Endodermal cell (in vitro differentiated cells): ENCODE measurements at regions not wholly inside any gene's neighbourhood (a gene's known extent, or its start where the extent isn't known, plus 50 kb on each side); places are given as distances from the start of the nearest gene placed in this dataset.

Experiments
- DNase-seq: peaks from one replicate; pipeline ENCODE4 v3.0.0-alpha.2; 2017
- H3K27ac ChIP-seq: 2 replicates; pipeline ENCODE4 v1.5.1; 2013; ENCODE audit warnings: mild to moderate bottlenecking, low read depth, low read length, moderate library complexity
- H3K27me3 ChIP-seq: 2 replicates; pipeline ENCODE4 v1.6.1; 2013; ENCODE audit warnings: mild to moderate bottlenecking, low read length, moderate library complexity; ENCODE audit not compliant: insufficient read depth, control insufficient read depth, poor library complexity, severe bottlenecking
- H3K36me3 ChIP-seq: 2 replicates; pipeline ENCODE4 v1.7.0; 2013; ENCODE audit warnings: mild to moderate bottlenecking, low read length, moderate library complexity; ENCODE audit not compliant: control insufficient read depth, insufficient read depth
- H3K4me1 ChIP-seq: one replicate; pipeline ENCODE4 v1.7.0; 2013; ENCODE audit warnings: low read length; ENCODE audit not compliant: control insufficient read depth, insufficient read depth
- H3K4me3 ChIP-seq: 2 replicates; pipeline ENCODE4 v1.5.1; 2013; ENCODE audit warnings: mild to moderate bottlenecking, low read length, moderate library complexity
- H3K9ac ChIP-seq: 2 replicates; pipeline ENCODE4 v1.6.1; 2013; ENCODE audit warnings: mild to moderate bottlenecking, low read length, moderate library complexity; ENCODE audit not compliant: poor library complexity, severe bottlenecking; ENCODE audit errors: extremely low read depth
- H3K9me3 ChIP-seq: 2 replicates; pipeline ENCODE4 v1.6.1; 2013; ENCODE audit warnings: mild to moderate bottlenecking, low read length, moderate library complexity; ENCODE audit not compliant: control insufficient read depth
- H3K27ac Mint-ChIP-seq: 2 replicates; pipeline ENCODE4 v1.8.0; 2020; ENCODE audit warnings: mixed read lengths
- H3K27me3 Mint-ChIP-seq: 2 replicates; pipeline ENCODE4 v1.8.0; 2021; ENCODE audit warnings: mild to moderate bottlenecking, mixed read lengths; ENCODE audit not compliant: insufficient read depth
- H3K36me3 Mint-ChIP-seq: 2 replicates; pipeline ENCODE4 v1.8.0; 2020; ENCODE audit warnings: low read depth, mixed read lengths
- H3K4me1 Mint-ChIP-seq: 2 replicates; pipeline ENCODE4 v1.8.0; 2020; ENCODE audit warnings: mixed read lengths
- H3K4me3 Mint-ChIP-seq: 2 replicates; pipeline ENCODE4 v1.8.0; 2020; ENCODE audit warnings: mild to moderate bottlenecking, moderate library complexity, mixed read lengths
- H3K9me3 Mint-ChIP-seq: 2 replicates; pipeline ENCODE4 v1.8.0; 2020; ENCODE audit warnings: mild to moderate bottlenecking, mixed read lengths
- WGBS, 2 experiments: methylation state at CpG; one replicate each; pipeline versions ENCODE4 v1.1.5 to v1.1.7; 2013; ENCODE audit warnings: missing lambda C conversion rate in 2 of 2, mixed read lengths in 1 of 2; ENCODE audit not compliant: insufficient coverage in 1 of 2, insufficient read length in 1 of 2; 5-methylcytosine and 5-hydroxymethylcytosine counted together
- TF ChIP-seq, protein P1 (sequence below): fragments of 200-600 bp; sonication (generic); conservative IDR thresholded peaks from 2 replicates; pipeline ENCODE4 v1.5.0; 2021; ENCODE audit warnings: antibody characterized with exemption, mild to moderate bottlenecking

DNA sequence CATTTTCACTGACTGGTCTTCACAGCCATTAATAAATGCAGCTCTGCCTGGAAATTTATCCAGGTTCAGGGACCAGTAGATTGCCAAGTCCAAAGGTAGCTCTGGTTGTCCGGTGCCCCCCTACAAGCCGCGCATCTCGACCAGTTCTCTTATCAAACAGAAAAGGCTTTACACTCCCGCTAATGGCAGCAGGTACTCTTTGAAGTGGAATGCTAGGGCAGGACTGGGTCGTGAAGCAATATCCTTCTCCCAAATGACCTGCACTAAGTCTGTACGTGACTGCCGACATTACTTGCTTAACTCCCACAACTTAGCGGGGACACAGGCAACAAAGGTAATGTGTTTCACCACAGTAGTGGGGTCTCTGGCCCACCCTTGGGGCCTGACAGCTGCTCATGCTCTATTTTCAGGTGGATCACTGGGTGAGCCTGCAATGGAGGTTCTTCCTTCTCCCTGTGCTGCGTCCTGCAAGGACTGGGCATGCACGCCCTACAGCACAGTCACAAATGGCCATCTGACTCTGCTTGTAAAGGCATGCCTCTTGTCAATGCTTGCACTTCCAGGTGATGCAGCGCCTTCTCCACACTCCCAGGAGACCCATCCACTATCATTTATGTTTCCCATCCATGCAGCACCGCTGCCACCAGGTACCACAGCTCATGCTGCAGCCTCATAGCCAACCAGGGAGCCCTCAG lies 96.1 kb upstream of the CTSC start:
- WGBS, 2 experiments, result 85 to 86% methylated on average over 10 to 13 of the region's 13 CpGs

DNA sequence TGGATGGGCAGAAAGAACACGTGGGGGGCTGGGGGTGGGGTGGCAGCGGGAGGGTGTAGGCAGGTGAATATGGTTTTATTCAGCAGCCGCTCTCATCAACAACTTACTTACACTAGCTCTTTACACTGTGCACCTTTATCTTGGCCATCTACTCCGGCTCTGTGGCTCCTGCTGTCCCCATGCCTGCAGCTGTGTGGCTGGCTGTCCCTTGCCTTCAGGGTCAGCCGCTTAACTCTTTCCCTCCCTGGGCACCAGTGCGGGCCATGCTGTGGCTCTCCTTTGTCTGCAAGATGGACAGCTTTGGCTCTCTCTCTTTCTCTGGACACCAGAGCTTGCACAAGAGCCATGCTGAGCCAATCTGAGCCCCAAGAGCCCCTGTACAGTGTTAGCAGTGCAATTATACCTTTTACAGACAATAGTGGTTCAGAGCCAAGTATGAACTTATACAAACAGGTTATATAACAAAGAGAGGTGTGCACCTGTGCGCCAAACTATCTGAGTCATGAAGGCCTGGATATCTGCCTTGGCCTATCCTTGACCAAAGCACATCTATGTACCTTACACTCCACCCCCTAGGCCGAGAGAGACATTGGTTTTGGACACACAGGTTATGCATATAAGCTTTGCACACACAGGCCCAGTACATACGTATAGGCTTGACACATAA lies 94.3 kb upstream of the CTSC start:
- Mint-ChIP-seq H3K4me3 (no peak overlapping the region), H3K27me3 (peaks cover 2% of the 10 kb centered on the region), H3K4me1 (peaks cover 26% of the 10 kb centered on the region), H3K27ac (no peak overlapping the region), H3K36me3 (no peaks in the 10 kb centered on the region), H3K9me3 (peaks cover 6% of the 10 kb centered on the region)
- Histone ChIP-seq H3K9ac (no peak overlapping the region), H3K27ac (no peak overlapping the region), H3K9me3 (peaks cover under 1% of the 10 kb centered on the region), H3K36me3 (no peaks in the 10 kb centered on the region), H3K4me1 (no peaks in the 10 kb centered on the region), H3K27me3 (no peaks in the 10 kb centered on the region), H3K4me3 (no peak overlapping the region)
- DNase-seq, result no peak
- WGBS, 2 experiments, result 86 to 88% methylated on average over 5 to 8 of the region's 9 CpGs
- TF ChIP-seq, protein P1, sequence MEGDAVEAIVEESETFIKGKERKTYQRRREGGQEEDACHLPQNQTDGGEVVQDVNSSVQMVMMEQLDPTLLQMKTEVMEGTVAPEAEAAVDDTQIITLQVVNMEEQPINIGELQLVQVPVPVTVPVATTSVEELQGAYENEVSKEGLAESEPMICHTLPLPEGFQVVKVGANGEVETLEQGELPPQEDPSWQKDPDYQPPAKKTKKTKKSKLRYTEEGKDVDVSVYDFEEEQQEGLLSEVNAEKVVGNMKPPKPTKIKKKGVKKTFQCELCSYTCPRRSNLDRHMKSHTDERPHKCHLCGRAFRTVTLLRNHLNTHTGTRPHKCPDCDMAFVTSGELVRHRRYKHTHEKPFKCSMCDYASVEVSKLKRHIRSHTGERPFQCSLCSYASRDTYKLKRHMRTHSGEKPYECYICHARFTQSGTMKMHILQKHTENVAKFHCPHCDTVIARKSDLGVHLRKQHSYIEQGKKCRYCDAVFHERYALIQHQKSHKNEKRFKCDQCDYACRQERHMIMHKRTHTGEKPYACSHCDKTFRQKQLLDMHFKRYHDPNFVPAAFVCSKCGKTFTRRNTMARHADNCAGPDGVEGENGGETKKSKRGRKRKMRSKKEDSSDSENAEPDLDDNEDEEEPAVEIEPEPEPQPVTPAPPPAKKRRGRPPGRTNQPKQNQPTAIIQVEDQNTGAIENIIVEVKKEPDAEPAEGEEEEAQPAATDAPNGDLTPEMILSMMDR, result no peak

More for the DNA sequence above, 96.1 kb upstream of the CTSC start:
- H3K4me1 Mint-ChIP-seq, result peaks cover 23% of the 10 kb centered on the region
- H3K9me3 ChIP-seq, result peaks cover 6% of the 10 kb centered on the region
- no peak overlapping the region for H3K4me3 Mint-ChIP-seq
- H3K27me3 Mint-ChIP-seq, result no peaks in the 10 kb centered on the region
- no peak overlapping the region for H3K27ac ChIP-seq
- no peak overlapping the region for H3K9ac ChIP-seq
- no peaks in the 10 kb centered on the region for H3K27me3 ChIP-seq
- DNase-seq, result no peak
- H3K27ac Mint-ChIP-seq, result no peak overlapping the region
- no peak overlapping the region for H3K4me3 ChIP-seq
- TF ChIP-seq, protein P1, result no peak
- H3K36me3 Mint-ChIP-seq, result no peaks in the 10 kb centered on the region
- H3K9me3 Mint-ChIP-seq, result peaks cover 9% of the 10 kb centered on the region
- H3K4me1 ChIP-seq, result no peaks in the 10 kb centered on the region
- no peaks in the 10 kb centered on the region for H3K36me3 ChIP-seq

DNA sequence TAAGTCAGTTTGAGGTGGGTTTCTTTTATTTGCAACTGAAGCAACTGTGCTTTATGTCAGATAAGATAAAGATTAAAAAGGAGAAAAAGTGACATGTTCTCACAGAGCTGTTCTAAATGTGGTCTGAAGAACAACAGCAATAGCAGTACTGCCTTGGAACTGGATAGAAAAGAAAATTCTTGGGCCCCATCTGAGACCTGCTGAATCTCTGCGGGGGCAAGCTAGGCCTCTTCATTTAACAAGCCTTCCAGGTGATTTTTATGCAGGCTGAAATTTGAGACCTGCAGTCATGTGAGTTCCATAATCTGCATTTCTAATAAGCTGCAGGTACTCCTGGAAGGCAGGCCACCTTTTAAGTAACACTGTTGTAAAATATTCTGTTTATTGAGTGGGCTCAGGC lies 91.4 kb upstream of the CTSC start:
- no peak overlapping the region for H3K4me3 ChIP-seq
- H3K9me3 Mint-ChIP-seq, result no peaks in the 10 kb centered on the region
- 88 to 100% methylated on average over 1 of the region's 1 CpG for WGBS, 2 experiments
- no peak for DNase-seq
- peaks cover 33% of the 10 kb centered on the region for H3K4me1 Mint-ChIP-seq
- H3K27ac ChIP-seq, result no peak overlapping the region
- no peaks in the 10 kb centered on the region for H3K36me3 ChIP-seq
- H3K4me3 Mint-ChIP-seq, result no peak overlapping the region
- H3K27ac Mint-ChIP-seq, result no peak overlapping the region
- no peaks in the 10 kb centered on the region for H3K4me1 ChIP-seq
- no peaks in the 10 kb centered on the region for H3K9me3 ChIP-seq
- no peaks in the 10 kb centered on the region for H3K36me3 Mint-ChIP-seq
- no peak overlapping the region for H3K9ac ChIP-seq
- H3K27me3 Mint-ChIP-seq, result peaks cover 3% of the 10 kb centered on the region
- TF ChIP-seq, protein P1, result no peak
- no peaks in the 10 kb centered on the region for H3K27me3 ChIP-seq
